Duodenal mucosa (tissue), 2 donors: ENCODE measurements at regions not wholly inside any gene's neighbourhood (a gene's known extent, or its start where the extent isn't known, plus 50 kb on each side); places are given as distances from the start of the nearest gene placed in this dataset.

Experiments
- H3K27ac ChIP-seq: one replicate; pipeline ENCODE4 v1.7.0; 2013; ENCODE audit warnings: low read depth, low read length
- H3K27me3 ChIP-seq, 2 donors: one replicate each; pipeline ENCODE4 v1.7.0; 2013; ENCODE audit warnings: low read length in 2 of 2, control low read depth in 1 of 2; ENCODE audit not compliant: insufficient read depth in 2 of 2, control insufficient read depth in 1 of 2
- H3K36me3 ChIP-seq, 2 donors: one replicate each; pipeline ENCODE4 v1.7.0; 2013; ENCODE audit warnings: low read length in 2 of 2, control low read depth in 1 of 2; ENCODE audit not compliant: insufficient read depth in 2 of 2, control insufficient read depth in 1 of 2
- H3K4me1 ChIP-seq, 2 donors: one replicate each; pipeline ENCODE4 v1.7.0; 2013; ENCODE audit warnings: low read length in 2 of 2, control low read depth in 1 of 2; ENCODE audit not compliant: insufficient read depth in 2 of 2, control insufficient read depth in 1 of 2
- H3K4me3 ChIP-seq, 2 donors: one replicate each; pipeline ENCODE4 v1.7.0; 2013; ENCODE audit warnings: low read length in 2 of 2, low read depth in 1 of 2
- H3K9ac ChIP-seq, 2 donors: one replicate each; pipeline ENCODE4 v1.7.0; 2013; ENCODE audit warnings: low read length in 2 of 2, low read depth in 1 of 2
- H3K9me3 ChIP-seq, 2 donors: one replicate each; pipeline ENCODE4 v1.7.0; 2013; ENCODE audit warnings: low read length in 2 of 2, control low read depth in 1 of 2; ENCODE audit not compliant: control insufficient read depth in 1 of 2

DNA sequence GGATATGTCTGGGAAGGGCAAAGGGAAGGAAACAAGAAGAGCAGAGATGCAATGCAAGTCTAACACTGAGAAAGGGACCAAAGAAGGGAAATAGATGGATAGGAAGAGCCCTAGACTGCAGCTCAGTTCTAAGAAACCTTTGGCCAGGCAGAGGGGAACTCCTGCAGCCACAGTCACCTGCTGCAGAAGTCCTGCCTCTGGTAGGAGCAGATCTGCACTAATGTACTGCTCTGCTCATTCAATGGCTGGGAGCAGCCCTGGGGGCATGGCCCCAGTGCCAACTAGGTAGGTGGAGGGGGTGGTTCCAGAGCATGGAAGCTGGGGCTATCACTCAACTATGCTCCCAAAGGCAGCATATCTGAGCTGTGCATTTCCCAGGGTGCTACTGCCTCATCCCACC is 388.9 kb downstream of the PCNX1 start:
- no peaks in the 10 kb centered on the region for H3K27me3 ChIP-seq
- H3K9me3 ChIP-seq: no peaks in the 10 kb centered on the region
- no peak overlapping the region for H3K9ac ChIP-seq

DNA sequence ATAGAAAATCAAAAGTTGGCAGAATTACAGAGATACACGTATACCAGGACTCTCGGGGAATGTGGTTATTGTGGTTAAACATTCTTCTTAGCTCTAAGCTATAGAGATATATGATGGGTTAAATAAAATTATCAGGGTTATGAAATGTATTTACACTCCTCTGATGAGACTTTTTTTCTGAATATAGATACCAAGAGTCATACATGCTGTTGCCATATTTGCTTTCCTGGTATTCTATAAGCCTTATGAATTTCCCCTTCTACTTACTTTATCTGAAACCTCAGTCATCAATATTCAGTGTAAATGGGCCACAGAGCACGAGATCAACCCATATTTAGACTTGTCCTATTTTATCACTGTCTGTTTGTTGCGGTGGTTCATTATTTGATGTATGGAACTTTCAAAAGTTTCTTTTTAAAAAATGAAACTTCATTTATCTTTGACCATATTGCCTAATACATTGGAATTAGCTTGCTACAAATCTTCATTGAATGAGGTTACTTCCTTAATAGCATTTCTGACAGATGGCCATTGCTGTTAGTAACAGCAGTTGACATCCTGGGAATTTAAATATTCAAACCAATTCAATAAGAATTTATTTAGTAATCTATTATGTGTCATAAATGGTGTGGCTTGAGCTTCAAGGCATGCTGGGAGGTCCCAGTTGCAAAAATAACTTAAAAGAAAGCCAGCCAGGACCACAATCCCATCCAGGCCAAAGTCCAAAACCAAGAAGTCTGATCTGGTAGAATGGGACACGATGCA is 393.5 kb downstream of the PCNX1 start:
- no peaks in the 10 kb centered on the region for H3K4me1 ChIP-seq
- H3K36me3 ChIP-seq: no peaks in the 10 kb centered on the region

More for the DNA sequence above, 388.9 kb downstream of the PCNX1 start:
- Histone ChIP-seq H3K36me3 (no peaks in the 10 kb centered on the region), H3K27ac (no peak overlapping the region), H3K4me3 (no peak overlapping the region), H3K4me1 (no peaks in the 10 kb centered on the region)

DNA sequence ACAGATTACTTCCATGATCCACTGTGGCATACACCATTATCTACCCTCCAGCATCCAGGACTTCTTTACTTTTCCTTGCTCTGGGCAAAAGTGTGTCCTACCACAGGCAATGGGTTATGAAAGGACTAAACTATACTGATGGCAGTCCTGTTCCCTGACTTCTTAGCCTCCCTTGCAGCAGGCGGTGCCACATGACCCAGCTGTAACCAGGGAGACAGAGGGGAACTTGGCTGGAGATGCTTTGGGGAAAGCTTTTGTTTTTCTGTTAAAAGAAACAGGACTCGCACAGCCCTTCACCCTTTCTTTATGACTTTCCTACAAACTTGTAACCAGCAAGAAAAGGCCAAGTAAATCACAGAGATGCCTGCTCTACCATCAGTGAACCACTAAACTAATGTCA is 394.4 kb downstream of the PCNX1 start:
- Histone ChIP-seq H3K9me3 (peaks cover 0 to 7% of the 10 kb centered on the region in 2 donors), H3K27ac (no peak overlapping the region), H3K36me3 (no peaks in the 10 kb centered on the region), H3K4me1 (no peaks in the 10 kb centered on the region), H3K9ac (no peak overlapping the region), H3K27me3 (no peaks in the 10 kb centered on the region), H3K4me3 (no peak overlapping the region)

More for the DNA sequence above, 393.5 kb downstream of the PCNX1 start:
- peaks cover 0 to 7% of the 10 kb centered on the region in 2 donors for H3K9me3 ChIP-seq
- no peak overlapping the region for H3K4me3 ChIP-seq
- H3K27ac ChIP-seq: no peak overlapping the region
- H3K9ac ChIP-seq: no peak overlapping the region
- H3K27me3 ChIP-seq: no peaks in the 10 kb centered on the region

DNA sequence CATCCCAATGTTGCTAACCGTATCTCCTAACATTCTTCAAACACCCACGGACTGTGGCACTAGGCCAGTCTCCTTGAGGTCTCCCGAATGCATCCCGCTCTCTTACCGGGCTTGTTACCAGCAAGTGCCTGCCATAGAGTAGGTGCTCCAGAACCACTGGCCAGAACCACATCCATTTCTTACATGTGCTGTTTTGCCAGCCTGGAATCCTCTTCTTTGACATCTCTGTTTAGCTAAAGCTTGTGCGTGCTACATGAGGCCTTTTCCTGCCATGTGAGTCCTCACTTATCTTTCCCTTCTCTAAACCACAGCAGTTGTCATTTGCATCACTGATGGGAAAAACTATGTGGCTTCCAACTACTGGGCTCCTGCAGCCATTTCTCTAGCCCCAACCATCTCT is 397.4 kb downstream of the PCNX1 start:
- Histone ChIP-seq H3K36me3 (no peaks in the 10 kb centered on the region), H3K4me1 (no peaks in the 10 kb centered on the region), H3K9ac (no peak overlapping the region), H3K4me3 (no peak overlapping the region), H3K9me3 (peaks cover 0 to 7% of the 10 kb centered on the region in 2 donors), H3K27ac (no peak overlapping the region), H3K27me3 (no peaks in the 10 kb centered on the region)

DNA sequence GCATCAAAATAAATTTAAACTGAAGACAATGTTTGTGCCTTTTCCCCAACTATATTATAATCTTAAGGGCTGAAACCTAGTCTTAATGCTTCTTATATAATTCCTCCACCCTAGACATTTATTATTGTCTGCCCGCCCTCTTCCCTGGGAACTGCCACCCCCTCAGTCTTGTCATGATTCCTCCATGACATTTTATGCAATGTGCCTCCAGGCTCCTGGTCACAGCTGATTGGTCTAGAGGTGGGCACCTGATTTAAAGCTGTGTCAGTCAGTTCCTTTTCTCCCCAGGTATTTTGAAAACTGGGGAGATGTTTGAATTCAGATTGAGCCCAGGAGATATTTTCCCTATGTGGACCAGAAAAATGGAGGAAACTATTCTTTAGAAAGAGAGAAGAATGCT is 401.4 kb downstream of the PCNX1 start:
- no peak overlapping the region for H3K27ac ChIP-seq
- H3K27me3 ChIP-seq: no peaks in the 10 kb centered on the region
- no peaks in the 10 kb centered on the region for H3K4me1 ChIP-seq
- H3K9me3 ChIP-seq: peaks cover 0 to 7% of the 10 kb centered on the region in 2 donors
- H3K4me3 ChIP-seq: no peak overlapping the region
- H3K9ac ChIP-seq: no peak overlapping the region
- no peaks in the 10 kb centered on the region for H3K36me3 ChIP-seq

DNA sequence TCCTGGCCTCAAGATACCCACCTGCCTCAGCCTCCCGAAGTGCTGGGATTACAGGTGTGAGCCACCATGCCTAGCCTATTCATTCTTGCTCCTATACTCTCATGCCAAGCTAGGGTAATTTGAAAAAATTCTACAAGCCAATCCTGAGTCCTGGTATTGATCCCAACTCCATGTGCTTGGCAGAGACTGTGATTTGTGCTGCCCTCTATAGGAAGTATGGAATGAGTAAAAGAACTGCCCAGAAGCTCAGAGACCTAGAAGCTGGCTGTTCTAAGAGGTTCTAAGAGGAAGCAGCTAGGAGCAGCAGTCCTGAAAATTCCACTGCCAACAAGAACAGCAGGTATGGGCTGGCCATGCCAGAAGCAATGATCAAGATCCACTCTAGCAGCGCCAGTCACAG is 402.5 kb downstream of the PCNX1 start:
- H3K27ac ChIP-seq: no peak overlapping the region
- H3K36me3 ChIP-seq: no peaks in the 10 kb centered on the region
- H3K4me1 ChIP-seq: no peaks in the 10 kb centered on the region
- no peaks in the 10 kb centered on the region for H3K27me3 ChIP-seq
- H3K9me3 ChIP-seq: peaks cover 0 to 4% of the 10 kb centered on the region in 2 donors
- no peak overlapping the region for H3K9ac ChIP-seq
- no peak overlapping the region for H3K4me3 ChIP-seq

DNA sequence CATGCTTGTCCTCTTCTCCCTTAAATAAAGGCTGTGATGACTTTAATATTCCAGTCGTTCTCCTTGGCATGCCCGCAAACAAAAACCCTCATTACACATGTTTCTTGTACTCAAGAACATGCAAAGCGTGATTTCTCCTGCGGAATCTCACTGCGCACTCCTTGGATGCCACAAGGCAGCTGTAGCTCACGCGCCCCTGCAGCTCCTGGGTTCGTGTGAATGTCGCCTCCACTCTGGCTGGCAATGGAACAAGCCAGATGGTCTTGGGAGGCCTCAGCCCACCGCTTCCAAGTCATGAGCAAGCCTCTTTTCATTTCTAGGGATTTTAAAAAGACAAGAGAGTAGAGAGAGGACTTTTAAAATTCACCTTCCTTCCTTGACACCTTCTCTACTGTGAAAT is 403.8 kb downstream of the PCNX1 start:
- no peak overlapping the region for H3K9ac ChIP-seq
- H3K27me3 ChIP-seq: no peaks in the 10 kb centered on the region
- H3K27ac ChIP-seq: no peak overlapping the region
- no peaks in the 10 kb centered on the region for H3K4me1 ChIP-seq
- H3K4me3 ChIP-seq: no peak overlapping the region
- no peaks in the 10 kb centered on the region for H3K9me3 ChIP-seq
- no peaks in the 10 kb centered on the region for H3K36me3 ChIP-seq

DNA sequence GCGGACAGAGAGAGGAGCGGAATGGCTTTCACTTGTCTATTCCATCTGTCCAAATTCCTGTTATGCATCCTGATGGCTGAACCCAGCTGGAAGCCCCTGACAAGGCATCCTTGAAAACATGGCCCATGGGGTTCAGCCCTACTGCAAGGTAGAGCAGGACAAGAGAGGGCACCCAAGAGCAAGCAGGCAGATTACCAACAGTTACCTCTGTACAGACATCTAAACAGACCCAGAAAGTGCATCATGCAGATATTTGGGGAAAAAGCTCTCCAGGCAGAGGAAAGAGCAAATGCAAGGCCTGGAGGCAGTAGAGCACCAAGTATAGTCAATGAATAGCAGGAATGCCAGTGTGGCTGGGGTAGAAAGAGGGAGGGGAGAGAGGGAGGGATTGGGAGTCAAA is 407.5 kb downstream of the PCNX1 start:
- H3K27me3 ChIP-seq: no peaks in the 10 kb centered on the region
- no peak overlapping the region for H3K4me3 ChIP-seq
- no peaks in the 10 kb centered on the region for H3K36me3 ChIP-seq
- no peak overlapping the region for H3K9ac ChIP-seq
- H3K27ac ChIP-seq: no peak overlapping the region
- H3K4me1 ChIP-seq: peaks cover 4% of the 10 kb centered on the region in 2 donors
- H3K9me3 ChIP-seq: no peaks in the 10 kb centered on the region

DNA sequence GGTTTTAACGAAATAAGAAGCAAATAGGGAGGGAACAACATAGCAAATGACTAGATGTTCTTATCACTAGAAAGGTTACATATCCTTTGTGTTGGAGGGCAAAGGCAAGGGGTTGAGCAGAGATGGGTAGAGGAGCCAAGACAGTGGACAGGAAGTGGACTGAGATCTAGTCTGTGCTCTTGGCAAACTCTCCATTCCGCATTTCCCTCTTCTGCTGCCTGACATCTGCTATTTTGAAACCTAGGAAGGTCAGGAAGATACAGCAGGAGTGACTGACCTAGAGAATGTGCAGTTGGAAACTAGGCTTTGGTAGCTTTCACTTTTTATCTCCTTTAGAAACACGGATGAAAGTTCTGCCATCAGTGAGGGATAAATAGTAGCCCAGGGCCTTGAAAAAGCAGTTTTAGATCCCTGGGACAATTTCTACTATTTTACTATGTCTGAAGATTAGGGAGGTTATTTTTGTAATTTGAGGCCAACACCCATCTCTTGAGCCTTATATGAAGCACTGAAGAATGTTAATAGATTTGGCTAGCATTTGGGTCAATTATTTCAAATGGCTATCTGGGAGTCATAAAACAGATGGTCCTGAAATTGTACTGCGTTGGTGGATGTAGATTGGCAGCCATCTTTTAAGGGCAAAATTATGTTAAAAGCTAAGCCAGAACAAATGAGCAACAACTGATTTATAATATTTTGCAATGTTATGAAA is 410.3 kb downstream of the PCNX1 start:
- no peaks in the 10 kb centered on the region for H3K36me3 ChIP-seq
- peaks cover 11 to 15% of the 10 kb centered on the region in 2 donors for H3K4me1 ChIP-seq
- no peaks in the 10 kb centered on the region for H3K27me3 ChIP-seq
- H3K27ac ChIP-seq: no peak overlapping the region
- H3K9me3 ChIP-seq: no peaks in the 10 kb centered on the region
- H3K4me3 ChIP-seq: no peak overlapping the region
- no peak overlapping the region for H3K9ac ChIP-seq

DNA sequence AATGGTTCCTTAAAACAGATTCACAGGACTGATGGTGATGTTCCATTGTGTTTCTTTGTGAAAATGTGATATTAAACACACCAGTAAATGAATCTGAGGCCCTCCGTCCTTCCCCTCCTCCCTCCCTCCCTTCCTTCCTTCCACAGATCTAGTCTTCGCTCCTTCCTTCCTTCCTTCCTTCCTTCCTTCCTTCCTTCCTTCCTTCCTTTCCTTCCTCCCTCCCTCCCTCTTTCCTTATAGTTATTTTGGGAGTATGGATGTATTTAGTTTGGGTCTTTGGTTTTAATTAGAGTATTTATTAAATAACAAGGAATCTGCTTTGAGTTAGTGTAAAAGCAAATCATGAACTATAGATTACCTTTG is 410.8 kb downstream of the PCNX1 start:
- Histone ChIP-seq H3K27me3 (no peaks in the 10 kb centered on the region), H3K36me3 (no peaks in the 10 kb centered on the region), H3K9me3 (no peaks in the 10 kb centered on the region), H3K27ac (no peak overlapping the region), H3K4me1 (peaks cover 15 to 17% of the 10 kb centered on the region in 2 donors), H3K9ac (no peak overlapping the region), H3K4me3 (no peak overlapping the region)
